IMR-90 (cell line): ENCODE measurements at regions not wholly inside any gene's neighbourhood (a gene's known extent, or its start where the extent isn't known, plus 50 kb on each side); places are given as distances from the start of the nearest gene placed in this dataset.

Experiments used
- ATAC-seq: fragments of 200-7000 bp; cut with Tn5 transposase; 2 replicates; pipeline ENCODE4 v1.9.1; 2020; ENCODE audit warnings: low read depth, mild to moderate bottlenecking, moderate library complexity
- BruUV-seq: library from RNA; stranded (reverse); fragments of 400-500 nt; replicated peaks from 2 replicates; lab custom pipeline; 2021; lab: Mats Ljungman, UMichigan
- CTCF ChIA-PET: fragments of 300-600 bp; formaldehyde crosslinking; extraction: SDS; loops from one replicate; lab custom pipeline; 2021; ENCODE audit warnings: antibody characterized with exemption; lab: Yijun Ruan, JAX
- POLR2A ChIA-PET: fragments of 300-600 bp; sonication (Branson Sonifier 250); formaldehyde crosslinking; loops from one replicate; lab custom pipeline; 2022; ENCODE audit warnings: antibody characterized with exemption; ENCODE audit not compliant: unreplicated experiment; lab: Charles Lee
- DNase-seq: peaks from one replicate; pipeline ENCODE4 v3.0.0; 2013
- H2AFZ ChIP-seq: replicated peaks from 2 replicates; pipeline ENCODE3; 2013; ENCODE audit warnings: low read length, mild to moderate bottlenecking; ENCODE audit not compliant: poor library complexity
- H2AK5ac ChIP-seq: 2 replicates; pipeline ENCODE4 v1.6.1; 2013; ENCODE audit warnings: low read depth, low read length, inconsistent platforms
- H2AK9ac ChIP-seq: replicated peaks from 2 replicates; pipeline ENCODE3; 2013; ENCODE audit warnings: mild to moderate bottlenecking, low read depth, low read length, moderate library complexity; ENCODE audit not compliant: poor library complexity
- H2BK120ac ChIP-seq: 2 replicates; pipeline ENCODE4 v1.6.1; 2013; ENCODE audit warnings: low read depth, low read length, inconsistent platforms
- H2BK15ac ChIP-seq: 3 replicates; pipeline ENCODE4 v1.6.1; 2013; ENCODE audit warnings: low read depth, low read length, inconsistent platforms
- H2BK20ac ChIP-seq: 2 replicates; pipeline ENCODE4 v1.6.1; 2013; ENCODE audit warnings: low read depth, mild to moderate bottlenecking, inconsistent platforms, low read length, moderate library complexity
- H2BK5ac ChIP-seq: 2 replicates; pipeline ENCODE4 v1.6.1; 2013; ENCODE audit warnings: mild to moderate bottlenecking, low read depth, low read length, inconsistent platforms; ENCODE audit not compliant: poor library complexity, severe bottlenecking
- H3K14ac ChIP-seq: replicated peaks from 2 replicates; pipeline ENCODE4 v1.6.1; 2013; ENCODE audit warnings: low read depth, low read length, inconsistent platforms
- H3K18ac ChIP-seq: 2 replicates; pipeline ENCODE4 v1.6.1; 2013; ENCODE audit warnings: low read depth, low read length, control low read depth
- H3K23ac ChIP-seq: 2 replicates; pipeline ENCODE4 v1.6.1; 2013; ENCODE audit warnings: low read depth, low read length, inconsistent platforms
- H3K27ac ChIP-seq: 2 replicates; pipeline ENCODE4 v1.5.1; 2013; ENCODE audit warnings: mild to moderate bottlenecking, control low read depth, low read length; ENCODE audit not compliant: insufficient read depth
- H3K27me3 ChIP-seq: 2 replicates; pipeline ENCODE4 v1.6.1; 2013; ENCODE audit warnings: low read length; ENCODE audit not compliant: control insufficient read depth, insufficient read depth
- H3K36me3 ChIP-seq: 2 replicates; pipeline ENCODE4 v1.6.1; 2013; ENCODE audit warnings: low read length, mixed read lengths; ENCODE audit not compliant: control insufficient read depth, insufficient read depth
- H3K4ac ChIP-seq: 2 replicates; pipeline ENCODE4 v1.6.1; 2013; ENCODE audit warnings: low read depth, low read length, inconsistent platforms
- H3K4me1 ChIP-seq: 2 replicates; pipeline ENCODE4 v1.6.1; 2013; ENCODE audit warnings: low read length, mixed read lengths; ENCODE audit not compliant: control insufficient read depth, insufficient read depth
- H3K4me2 ChIP-seq: 2 replicates; pipeline ENCODE4 v1.6.1; 2013; ENCODE audit warnings: low read depth, mild to moderate bottlenecking, control low read depth, low read length, moderate library complexity
- H3K4me3 ChIP-seq: 2 replicates; pipeline ENCODE4 v1.5.1; 2013; ENCODE audit warnings: low read depth, mild to moderate bottlenecking, control low read depth, low read length, moderate library complexity; ENCODE audit not compliant: insufficient read depth
- H3K56ac ChIP-seq: 2 replicates; pipeline ENCODE4 v1.6.1; 2013; ENCODE audit warnings: low read length, inconsistent platforms; ENCODE audit not compliant: insufficient read depth; ENCODE audit errors: extremely low read depth
- H3K79me1 ChIP-seq, 2 experiments: 2 replicates each; pipeline ENCODE4 v1.6.1; 2013; ENCODE audit warnings: low read length in 2 of 2, inconsistent platforms in 1 of 2, low read depth in 1 of 2
- H3K9ac ChIP-seq: 2 replicates; pipeline ENCODE4 v1.6.1; 2013; ENCODE audit warnings: low read depth, low read length, control low read depth
- H3K9me1 ChIP-seq: 2 replicates; pipeline ENCODE4 v1.6.1; 2013; ENCODE audit warnings: low read length, inconsistent platforms; ENCODE audit not compliant: insufficient read depth
- H3K9me3 ChIP-seq: 2 replicates; pipeline ENCODE4 v1.6.1; 2013; ENCODE audit warnings: low read length; ENCODE audit not compliant: control insufficient read depth, insufficient read depth
- H4K20me1 ChIP-seq: 2 replicates; pipeline ENCODE4 v1.6.1; 2013; ENCODE audit warnings: low read length, inconsistent platforms; ENCODE audit not compliant: insufficient read depth
- H4K5ac ChIP-seq: 2 replicates; pipeline ENCODE4 v1.6.1; 2013; ENCODE audit warnings: mild to moderate bottlenecking, low read depth, low read length, control low read depth
- H4K8ac ChIP-seq, 2 experiments: 2 replicates each; pipeline ENCODE4 v1.6.1; 2013; ENCODE audit warnings: low read depth in 2 of 2, low read length in 2 of 2, control low read depth in 1 of 2, inconsistent platforms in 1 of 2
- H4K91ac ChIP-seq: 2 replicates; pipeline ENCODE4 v1.6.1; 2013; ENCODE audit warnings: low read depth, low read length, inconsistent platforms; ENCODE audit not compliant: insufficient read depth
- BHLHE40 ChIP-seq: fragments of 150-350 bp; IDR thresholded peaks from 2 replicates; pipeline ENCODE4 v1.6.1; 2016; ENCODE audit warnings: mild to moderate bottlenecking, low read depth, low read length
- CEBPB ChIP-seq: IDR thresholded peaks from 2 replicates; pipeline ENCODE4 v1.6.1; 2012; ENCODE audit warnings: low read depth, low read length, improper control_type of control experiment
- MAZ ChIP-seq: IDR thresholded peaks from 2 replicates; pipeline ENCODE4 v1.6.1; 2012; ENCODE audit warnings: low read depth, mild to moderate bottlenecking, low read length, improper control_type of control experiment, moderate library complexity, borderline replicate concordance
- NFE2L2 ChIP-seq: fragments of 150-350 bp; IDR thresholded peaks from 2 replicates; pipeline ENCODE4 v1.6.1; 2016; ENCODE audit warnings: low read depth, mild to moderate bottlenecking, low read length
- RAD21 ChIP-seq: IDR thresholded peaks from 2 replicates; pipeline ENCODE4 v1.6.1; 2012; ENCODE audit warnings: low read length, improper control_type of control experiment
- WGBS, 2 experiments: methylation state at CpG; one replicate each; pipeline versions ENCODE4 v1.1.5 to v1.1.7; 2013; ENCODE audit warnings: missing lambda C conversion rate in 2 of 2; ENCODE audit not compliant: insufficient read length in 1 of 2; ENCODE audit errors: extremely low coverage in 2 of 2; 5-methylcytosine and 5-hydroxymethylcytosine counted together
- dilution Hi-C: fragments of 300-500 bp; cut with HindIII; formaldehyde crosslinking; loops from one replicate; pipeline ENCODE4 v1.14.3; 2018; ENCODE audit warnings: low sequenced_read_pairs; ENCODE audit not compliant: unreplicated experiment
- in situ Hi-C: fragments of 300-500 bp; cut with MboI; formaldehyde crosslinking; loops from 3 replicates; pipeline ENCODE4 v1.14.3; 2019; ENCODE audit warnings: low sequenced_read_pairs, inconsistent platforms, mixed read lengths
- intact Hi-C: fragments of 100-400 bp; cut with micrococcal nuclease; formaldehyde crosslinking; loops from 2 replicates; pipeline ENCODE4 v1.10.0; 2022

DNA sequence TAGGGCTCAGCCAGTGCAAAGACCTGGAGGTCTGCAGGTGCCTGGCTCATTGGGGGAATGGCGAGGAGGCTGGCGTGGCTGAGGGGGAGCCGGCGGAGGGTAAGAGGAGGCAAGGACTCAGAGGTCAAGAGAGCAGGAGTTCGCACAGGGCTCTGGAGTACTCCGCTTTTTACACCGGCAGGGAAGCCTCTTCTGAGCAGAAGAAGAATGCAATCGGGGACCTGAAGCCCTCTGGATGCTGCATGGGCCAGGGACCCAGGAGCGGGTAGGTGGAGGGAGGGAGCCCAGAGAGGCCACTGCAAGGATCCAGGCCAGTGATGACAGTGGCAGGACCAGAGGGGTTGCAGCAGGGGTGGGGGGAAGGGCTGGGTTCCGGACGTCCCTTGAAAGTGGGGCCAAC lies 70.4 kb upstream of the TAMM41 start:
- no peak overlapping the region for H2BK120ac ChIP-seq
- H2BK5ac ChIP-seq = no peak overlapping the region
- H2AK9ac ChIP-seq = no peak overlapping the region
- H3K27ac ChIP-seq = no peak overlapping the region
- H2AFZ ChIP-seq = no peak overlapping the region
- H3K23ac ChIP-seq = no peak overlapping the region
- H3K27me3 ChIP-seq = peaks cover 4% of the 10 kb centered on the region; the same call in 1 of the 2 replicates
- DNase-seq (no peak), ATAC-seq (no peak)
- H4K20me1 ChIP-seq = no peaks in the 10 kb centered on the region
- ChIA-PET CTCF (no interaction called here), POLR2A (no interaction called here)
- in situ Hi-C loops (no loop called here), dilution Hi-C loops (no loop called here), intact Hi-C loops (no loop called here)
- H2BK15ac ChIP-seq = no peak overlapping the region
- H4K91ac ChIP-seq = no peak overlapping the region
- TF ChIP-seq MAZ (no peak), NFE2L2 (no peak), CEBPB (no peak), RAD21 (no peak), BHLHE40 (no peak)
- H2BK20ac ChIP-seq = no peak overlapping the region
- H3K14ac ChIP-seq = no peak overlapping the region
- H3K9me3 ChIP-seq = no peaks in the 10 kb centered on the region; the same call in 1 of the 2 replicates
- no peak overlapping the region for H2AK5ac ChIP-seq
- no peaks in the 10 kb centered on the region for H3K79me1 ChIP-seq
- H3K18ac ChIP-seq = no peak overlapping the region
- H3K4me2 ChIP-seq = no peak overlapping the region
- H3K4ac ChIP-seq = no peak overlapping the region
- no TSS peak for BruUV-seq
- H3K9me1 ChIP-seq = no peaks in the 10 kb centered on the region
- H3K4me1 ChIP-seq = no peaks in the 10 kb centered on the region
- no peak overlapping the region for H3K9ac ChIP-seq
- H3K36me3 ChIP-seq = no peaks in the 10 kb centered on the region
- H3K56ac ChIP-seq = no peak overlapping the region
- 65% methylated on average over 4 of the region's 11 CpGs; no CpG with 5 or more reads in 1 of the 2 experiments for WGBS, 2 experiments
- no peak overlapping the region for H3K4me3 ChIP-seq
- H4K5ac ChIP-seq = no peak overlapping the region
- no peak overlapping the region for H4K8ac ChIP-seq
